Left lung (tissue), 4 donors: ENCODE measurements at regions not wholly inside any gene's neighbourhood (a gene's known extent, or its start where the extent isn't known, plus 50 kb on each side); places are given as distances from the start of the nearest gene placed in this dataset.

Source experiments
- ATAC-seq: fragments of 200-7000 bp; cut with Tn5 transposase; one replicate; pipeline ENCODE4 v1.9.1; 2020; ENCODE audit warnings: moderate library complexity
- DNase-seq, 4 donors: peaks; one replicate each; pipeline ENCODE4 v3.0.0-alpha.2; 2013 to 2020
- H3K27ac ChIP-seq, 2 donors: fragments of 200-600 bp; sonication (generic) in 1 of 2; one replicate each; pipeline versions ENCODE4 v1.5.0 to v1.8.0; 2020 to 2021
- H3K27me3 ChIP-seq, 2 donors: fragments of 200-600 bp; sonication (generic) in 1 of 2; one replicate each; pipeline versions ENCODE4 v1.5.0 to v1.8.0; 2020 to 2021
- H3K36me3 ChIP-seq, 2 donors: fragments of 200-600 bp; sonication (generic) in 1 of 2; one replicate each; pipeline versions ENCODE4 v1.5.0 to v1.8.0; 2020 to 2021
- H3K4me1 ChIP-seq, 2 donors: fragments of 200-600 bp; one replicate each; pipeline ENCODE4 v1.8.0; 2021
- H3K4me3 ChIP-seq, 2 donors: fragments of 200-600 bp; sonication (generic) in 1 of 2; one replicate each; pipeline versions ENCODE4 v1.5.0 to v1.8.0; 2020 to 2021; ENCODE audit warnings: mild to moderate bottlenecking in 1 of 2
- H3K9me3 ChIP-seq, 2 donors: fragments of 200-600 bp; sonication (generic) in 1 of 2; one replicate each; pipeline versions ENCODE4 v1.5.0 to v1.8.0; 2020 to 2021
- intact Hi-C, 2 donors: fragments of 100-400 bp; cut with DNase I; formaldehyde crosslinking; loops; one replicate each; pipeline versions ENCODE4 v1.11.2 to v1.14.2; 2022
- TF ChIP-seq, protein P1 (sequence below), 2 donors: fragments of 200-600 bp; sonication (generic) in 1 of 2; IDR thresholded peaks; one replicate each; pipeline versions ENCODE4 v1.5.0 to v1.8.0; 2021; ENCODE audit warnings: antibody characterized with exemption in 2 of 2
- donor health status: DM: no; HTN: yes; CAD: no.
- donor health status: DM: no; HTN: no; CAD: no.

DNA sequence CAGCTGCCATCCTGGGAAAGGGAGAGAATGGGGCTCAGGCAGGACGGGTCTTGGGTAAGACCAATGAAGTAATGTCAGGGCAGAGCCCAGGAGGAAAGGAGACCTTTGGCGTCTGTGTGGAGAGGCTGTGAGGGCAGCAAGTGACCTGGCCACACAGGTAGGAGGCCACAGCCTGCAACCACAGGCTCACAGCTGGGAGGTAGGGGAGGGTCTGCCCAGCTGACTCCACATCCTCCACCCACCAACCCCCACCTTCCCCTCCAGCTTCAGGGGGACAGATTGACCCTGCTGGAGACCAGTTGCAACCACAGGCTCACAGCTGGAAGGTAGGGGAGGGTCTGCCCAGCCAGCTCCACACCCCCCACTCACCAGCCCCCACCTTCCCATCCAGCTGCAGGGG is 262.2 kb upstream of the TCERG1L start:
- H3K4me3 ChIP-seq: no peak overlapping the region
- TF ChIP-seq, protein P1, sequence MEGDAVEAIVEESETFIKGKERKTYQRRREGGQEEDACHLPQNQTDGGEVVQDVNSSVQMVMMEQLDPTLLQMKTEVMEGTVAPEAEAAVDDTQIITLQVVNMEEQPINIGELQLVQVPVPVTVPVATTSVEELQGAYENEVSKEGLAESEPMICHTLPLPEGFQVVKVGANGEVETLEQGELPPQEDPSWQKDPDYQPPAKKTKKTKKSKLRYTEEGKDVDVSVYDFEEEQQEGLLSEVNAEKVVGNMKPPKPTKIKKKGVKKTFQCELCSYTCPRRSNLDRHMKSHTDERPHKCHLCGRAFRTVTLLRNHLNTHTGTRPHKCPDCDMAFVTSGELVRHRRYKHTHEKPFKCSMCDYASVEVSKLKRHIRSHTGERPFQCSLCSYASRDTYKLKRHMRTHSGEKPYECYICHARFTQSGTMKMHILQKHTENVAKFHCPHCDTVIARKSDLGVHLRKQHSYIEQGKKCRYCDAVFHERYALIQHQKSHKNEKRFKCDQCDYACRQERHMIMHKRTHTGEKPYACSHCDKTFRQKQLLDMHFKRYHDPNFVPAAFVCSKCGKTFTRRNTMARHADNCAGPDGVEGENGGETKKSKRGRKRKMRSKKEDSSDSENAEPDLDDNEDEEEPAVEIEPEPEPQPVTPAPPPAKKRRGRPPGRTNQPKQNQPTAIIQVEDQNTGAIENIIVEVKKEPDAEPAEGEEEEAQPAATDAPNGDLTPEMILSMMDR (IDR thresholded peaks at IDR 0.05): no peak
- no peaks in the 10 kb centered on the region for H3K36me3 ChIP-seq
- intact Hi-C loops: no loop called here
- DNase-seq (no peak), ATAC-seq (no peak)
- H3K27ac ChIP-seq: no peak overlapping the region
- peaks cover 0 to 8% of the 10 kb centered on the region in 2 donors for H3K27me3 ChIP-seq
- H3K4me1 ChIP-seq: no peaks in the 10 kb centered on the region
- H3K9me3 ChIP-seq: no peaks in the 10 kb centered on the region

DNA sequence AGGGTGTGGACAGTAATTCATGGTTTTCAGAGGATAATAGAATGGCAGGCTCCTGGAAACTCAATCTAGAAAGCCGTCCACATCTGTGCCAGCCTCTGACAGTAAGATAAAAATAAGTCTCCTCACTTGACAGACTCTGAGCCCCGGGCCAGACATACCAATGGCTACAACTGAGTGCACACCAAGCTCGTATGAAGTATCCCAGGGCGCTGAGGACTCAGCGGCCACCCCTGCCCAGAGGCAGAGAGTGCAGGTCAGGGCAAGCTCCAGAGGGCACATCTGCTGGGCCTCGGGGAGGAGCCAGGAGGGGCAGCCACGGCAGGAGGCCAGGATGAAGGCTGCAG is 262.8 kb upstream of the TCERG1L start:
- no peaks in the 10 kb centered on the region for H3K4me1 ChIP-seq
- no peaks in the 10 kb centered on the region for H3K36me3 ChIP-seq
- intact Hi-C loops: no loop called here
- H3K27me3 ChIP-seq: peaks cover 0 to 4% of the 10 kb centered on the region in 2 donors
- H3K4me3 ChIP-seq: no peak overlapping the region
- DNase-seq (no peak), ATAC-seq (no peak)
- no peaks in the 10 kb centered on the region for H3K9me3 ChIP-seq
- H3K27ac ChIP-seq: no peak overlapping the region
- TF ChIP-seq, protein P1 (IDR thresholded peaks at IDR 0.05): no peak

DNA sequence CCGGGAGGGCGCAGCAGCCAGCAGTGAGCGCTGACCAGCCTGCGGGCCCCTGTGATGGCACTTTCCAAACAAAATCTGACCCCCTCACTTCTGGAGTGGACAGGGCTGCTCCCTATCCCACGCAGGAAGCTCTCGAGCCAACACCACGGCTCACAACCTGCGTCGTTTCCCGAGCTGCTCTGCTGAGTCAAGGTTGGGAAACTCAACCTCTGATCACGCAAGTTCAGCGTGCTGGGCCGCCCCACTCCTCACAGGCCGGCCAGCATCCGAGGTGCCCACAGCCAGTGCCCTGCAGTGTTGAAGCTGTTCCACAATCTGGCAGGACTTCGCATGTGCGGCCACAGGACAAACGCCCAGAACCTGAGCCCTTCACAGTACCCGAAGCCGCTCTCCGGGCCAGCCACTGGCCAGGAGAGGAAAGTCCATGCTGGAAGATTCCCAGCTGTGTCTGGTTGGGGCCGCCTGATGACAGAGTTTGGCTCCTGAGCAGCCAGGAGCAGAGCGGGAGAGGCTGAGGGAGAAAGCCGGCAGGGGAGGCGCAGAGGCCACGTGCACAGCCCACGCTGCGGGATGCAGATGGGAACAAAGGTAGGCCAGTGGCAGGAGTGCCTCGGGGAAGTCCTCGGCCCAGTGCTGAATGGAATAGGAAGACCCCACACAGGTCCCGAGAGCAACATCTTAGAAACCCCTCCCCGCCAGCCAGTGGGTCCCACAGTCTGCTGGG is 263.3 kb upstream of the TCERG1L start:
- DNase-seq (peak in 1 of 4 donors; percentile 68), ATAC-seq (no peak)
- intact Hi-C loops: no loop called here
- Histone ChIP-seq H3K36me3 (no peaks in the 10 kb centered on the region), H3K4me3 (no peak overlapping the region), H3K4me1 (no peaks in the 10 kb centered on the region), H3K27me3 (peaks cover 0 to 4% of the 10 kb centered on the region in 2 donors), H3K9me3 (no peaks in the 10 kb centered on the region), H3K27ac (no peak overlapping the region)
- TF ChIP-seq, protein P1 (IDR thresholded peaks at IDR 0.05): no peak

DNA sequence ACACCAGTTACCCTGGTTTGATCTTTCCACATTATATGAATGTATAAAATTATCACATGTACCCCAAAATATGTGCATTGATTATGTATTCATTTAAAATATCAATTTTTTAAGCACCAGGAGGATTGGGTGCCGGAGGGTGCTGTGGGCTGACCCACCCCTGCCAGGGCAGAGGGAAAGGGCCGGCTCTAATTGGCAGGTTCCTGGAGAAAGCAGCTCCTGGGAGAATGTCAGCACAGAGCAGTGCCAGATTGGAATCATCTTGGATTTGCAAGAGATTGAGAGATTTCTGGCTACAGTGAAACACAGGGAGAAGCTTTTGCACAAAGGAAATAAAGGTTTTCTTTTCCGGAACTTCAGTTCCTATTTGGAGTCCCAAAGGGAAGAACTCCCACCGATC is 264.4 kb upstream of the TCERG1L start:
- no peak overlapping the region for H3K27ac ChIP-seq
- no peaks in the 10 kb centered on the region for H3K36me3 ChIP-seq
- peaks cover 0 to 4% of the 10 kb centered on the region in 2 donors for H3K27me3 ChIP-seq
- H3K4me1 ChIP-seq: no peaks in the 10 kb centered on the region
- no peak for ATAC-seq
- intact Hi-C loops: no loop called here
- DNase-seq: peak in 1 of 4 donors; percentile 35
- H3K4me3 ChIP-seq: no peak overlapping the region
- no peaks in the 10 kb centered on the region for H3K9me3 ChIP-seq
- TF ChIP-seq, protein P1 (IDR thresholded peaks at IDR 0.05): no peak

DNA sequence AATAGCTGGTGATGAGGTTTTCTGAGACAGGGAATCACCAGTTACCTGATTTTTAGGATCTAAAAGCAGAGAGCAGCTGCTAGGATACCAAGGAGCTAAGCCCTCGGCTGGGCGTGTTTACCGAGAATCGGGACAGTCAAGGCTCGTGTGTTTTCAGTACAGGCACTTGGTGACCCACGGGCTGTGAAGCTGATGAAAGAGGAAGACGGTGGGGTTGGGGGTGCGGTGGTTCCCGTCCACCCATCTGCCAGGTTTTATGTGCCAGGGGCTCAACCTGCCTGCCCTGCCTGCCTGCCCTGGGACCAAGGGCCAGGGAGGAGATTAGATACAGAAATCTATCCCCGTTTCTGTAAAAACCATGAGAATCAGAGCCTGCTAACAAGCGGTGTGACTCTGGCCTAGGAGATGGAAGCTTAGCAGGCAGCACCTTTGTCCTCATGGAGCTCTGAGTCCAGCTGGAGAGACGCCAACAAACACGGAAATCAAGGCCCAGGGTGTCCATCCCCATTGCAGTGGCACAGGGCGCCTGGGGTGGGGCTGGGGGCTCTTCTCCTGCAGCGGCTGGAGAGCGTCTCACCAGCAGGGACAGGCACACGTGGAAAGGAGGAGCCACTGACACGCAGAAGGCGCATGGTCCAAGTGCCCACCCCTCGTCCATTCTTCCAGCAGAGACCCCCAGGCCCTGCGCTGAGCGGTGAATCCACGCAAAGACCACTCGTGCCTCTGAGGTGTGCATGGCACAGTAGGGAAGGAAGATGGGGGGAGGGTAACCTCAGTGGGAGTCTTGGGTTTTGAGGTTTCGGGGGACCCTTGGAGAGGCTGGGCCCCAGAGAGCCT is 265.0 kb upstream of the TCERG1L start:
- peak in 1 of 4 donors; percentile 54 for DNase-seq
- Histone ChIP-seq H3K27ac (no peak overlapping the region), H3K27me3 (peaks cover 0 to 4% of the 10 kb centered on the region in 2 donors), H3K9me3 (no peaks in the 10 kb centered on the region), H3K4me1 (no peaks in the 10 kb centered on the region), H3K36me3 (no peaks in the 10 kb centered on the region), H3K4me3 (no peak overlapping the region)
- TF ChIP-seq, protein P1 (IDR thresholded peaks at IDR 0.05): no peak
- intact Hi-C loops: no loop called here
- no peak for ATAC-seq
